Stimulated activated naive CD8-positive, alpha-beta T cell treated with anti-CD3 and anti-CD28 coated beads, Interleukin-15, Interleukin-2, amounts not matched to agents 100 ng/mL and 50 ng/mL, for 24 hours (primary cell): ENCODE measurements at regions not wholly inside any gene's neighbourhood (a gene's known extent, or its start where the extent isn't known, plus 50 kb on each side); places are given as distances from the start of the nearest gene placed in this dataset.
"Not testable (repeated sequence)": the region's sequence is repeated elsewhere in the genome, so short reads cannot be mapped to it uniquely, and the experiment has no call there.

Experiments
- H3K27ac Mint-ChIP-seq: one replicate; pipeline ENCODE4 v1.8.0; 2021; ENCODE audit warnings: mild to moderate bottlenecking, mixed read lengths
- H3K27me3 Mint-ChIP-seq: one replicate; pipeline ENCODE4 v1.8.0; 2021; ENCODE audit warnings: mixed read lengths
- H3K36me3 Mint-ChIP-seq: one replicate; pipeline ENCODE4 v1.8.0; 2021; ENCODE audit warnings: low read depth, mixed read lengths
- H3K4me1 Mint-ChIP-seq: one replicate; pipeline ENCODE4 v1.8.0; 2021; ENCODE audit warnings: low read depth, mixed read lengths
- H3K4me3 Mint-ChIP-seq: one replicate; pipeline ENCODE4 v1.8.0; 2021; ENCODE audit warnings: mild to moderate bottlenecking, mixed read lengths
- H3K9me3 Mint-ChIP-seq: one replicate; pipeline ENCODE4 v1.8.0; 2021; ENCODE audit warnings: mixed read lengths

DNA sequence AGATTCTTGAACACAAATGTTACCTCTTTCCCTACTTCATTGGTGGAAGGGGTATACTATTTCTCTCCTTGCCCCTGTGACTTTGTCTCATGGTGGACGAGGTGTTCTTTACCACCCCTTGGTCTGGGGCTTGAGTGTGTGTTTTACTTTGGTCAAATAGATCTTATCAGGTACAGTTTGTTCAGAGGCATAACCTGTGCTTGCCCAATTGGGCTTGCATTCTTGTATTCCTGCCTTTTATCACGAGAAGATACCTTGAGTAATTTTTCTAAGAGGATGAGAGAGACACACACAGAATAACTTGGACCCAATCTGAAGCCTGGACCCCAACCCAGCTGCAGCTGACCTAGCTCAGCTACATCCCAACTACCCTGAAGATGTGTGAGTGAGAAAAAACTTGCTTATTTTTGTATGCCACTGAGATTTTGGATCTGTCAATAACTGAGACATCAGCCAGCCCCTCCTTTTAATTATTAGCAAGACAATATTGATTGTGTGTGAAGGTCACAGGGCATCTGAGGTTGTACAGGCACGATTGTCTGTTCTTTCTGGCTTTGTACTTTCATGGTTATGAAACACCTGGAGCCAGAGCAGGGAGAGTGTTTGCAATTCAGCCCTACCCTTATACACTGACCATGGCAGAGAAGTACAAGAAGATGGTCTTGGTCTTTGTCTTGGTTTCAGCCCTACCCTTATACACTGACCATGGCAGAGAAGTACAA lies 204.7 kb upstream of the SLC35B3 start:
- Mint-ChIP-seq H3K9me3 (peaks cover 12% of the 10 kb centered on the region), H3K27me3 (no peaks in the 10 kb centered on the region), H3K36me3 (no peaks in the 10 kb centered on the region), H3K4me3 (no peak overlapping the region), H3K4me1 (no peaks in the 10 kb centered on the region), H3K27ac (no peak overlapping the region)

DNA sequence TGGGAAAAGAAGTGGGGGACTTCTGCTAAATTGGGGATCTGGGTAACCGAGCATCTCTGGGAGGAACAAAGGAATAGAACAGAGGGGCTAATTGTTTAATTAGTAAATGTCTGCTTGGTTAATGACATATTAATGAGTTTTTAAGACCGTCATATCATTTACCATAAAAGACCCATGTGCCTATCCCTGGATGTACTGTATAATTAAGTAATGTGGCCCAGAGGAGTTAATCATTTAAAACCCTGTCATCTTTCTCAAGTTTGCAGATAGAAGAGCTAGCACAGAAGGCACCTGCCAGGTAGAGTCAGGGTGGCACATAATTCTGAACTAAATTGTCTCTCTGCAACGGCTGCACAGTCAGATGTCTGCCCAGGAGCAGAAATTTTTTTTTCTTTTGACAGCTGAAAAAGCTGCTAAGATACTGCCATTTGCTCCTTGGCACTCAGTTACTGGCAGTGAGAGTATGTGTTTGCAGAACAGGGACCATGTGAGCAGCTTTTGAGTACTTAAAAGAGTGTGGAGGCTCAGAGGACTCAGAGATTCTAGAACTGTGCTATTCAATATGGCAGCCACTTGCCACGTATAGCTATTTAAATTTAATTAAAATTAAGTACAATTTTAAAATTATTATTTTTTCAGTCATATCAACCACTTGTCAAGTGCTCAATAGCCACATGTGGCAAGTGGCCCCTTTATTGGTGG lies 202.7 kb upstream of the SLC35B3 start:
- Mint-ChIP-seq H3K4me3 (no peak overlapping the region), H3K27ac (no peak overlapping the region), H3K9me3 (peaks cover 5% of the 10 kb centered on the region), H3K27me3 (no peaks in the 10 kb centered on the region), H3K36me3 (no peaks in the 10 kb centered on the region), H3K4me1 (no peaks in the 10 kb centered on the region)

DNA sequence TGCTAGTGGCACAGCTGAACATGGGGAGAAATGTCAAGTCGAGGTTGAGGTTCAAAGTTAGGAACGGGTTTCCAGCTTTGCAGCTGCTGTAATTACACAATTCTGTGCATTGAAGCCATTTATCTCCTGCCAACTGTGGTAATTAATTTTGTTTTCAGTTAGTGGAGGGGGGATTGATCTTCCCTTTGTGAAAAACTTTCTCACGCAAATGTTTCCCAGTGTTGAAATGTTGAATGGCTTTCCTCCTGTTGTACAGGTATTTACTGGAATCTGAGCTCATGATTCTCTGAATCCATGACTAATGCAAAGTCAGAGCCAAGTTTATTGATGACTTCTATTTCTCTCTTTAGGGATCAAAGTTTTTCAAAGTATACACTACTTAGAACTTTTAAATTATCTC lies 198.4 kb upstream of the SLC35B3 start:
- Mint-ChIP-seq H3K27ac (no peak overlapping the region), H3K36me3 (no peaks in the 10 kb centered on the region), H3K4me1 (no peaks in the 10 kb centered on the region), H3K27me3 (no peaks in the 10 kb centered on the region), H3K9me3 (no peaks in the 10 kb centered on the region), H3K4me3 (no peak overlapping the region)

DNA sequence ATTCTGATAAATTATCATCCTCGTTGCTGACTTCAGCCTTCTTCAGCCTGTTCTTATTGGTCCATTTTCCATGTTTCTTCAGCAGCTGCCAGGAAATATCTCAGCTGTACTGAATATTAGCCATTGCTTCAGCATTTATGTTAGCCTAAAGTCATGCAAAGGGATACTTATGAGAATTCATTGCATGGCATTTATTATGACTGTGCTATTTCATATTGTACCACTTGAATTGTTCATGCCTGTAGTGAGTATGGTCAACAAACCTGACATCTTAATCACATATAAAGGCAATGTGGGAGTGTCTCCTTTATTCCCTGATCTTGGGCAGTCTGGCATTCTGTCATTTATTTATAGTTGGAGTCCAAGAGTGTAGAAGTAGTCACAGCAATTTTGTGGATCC lies 193.4 kb upstream of the SLC35B3 start:
- no peaks in the 10 kb centered on the region for H3K4me1 Mint-ChIP-seq
- H3K9me3 Mint-ChIP-seq = no peaks in the 10 kb centered on the region
- no peaks in the 10 kb centered on the region for H3K36me3 Mint-ChIP-seq
- H3K4me3 Mint-ChIP-seq = no peak overlapping the region
- H3K27ac Mint-ChIP-seq = no peak overlapping the region
- no peaks in the 10 kb centered on the region for H3K27me3 Mint-ChIP-seq

DNA sequence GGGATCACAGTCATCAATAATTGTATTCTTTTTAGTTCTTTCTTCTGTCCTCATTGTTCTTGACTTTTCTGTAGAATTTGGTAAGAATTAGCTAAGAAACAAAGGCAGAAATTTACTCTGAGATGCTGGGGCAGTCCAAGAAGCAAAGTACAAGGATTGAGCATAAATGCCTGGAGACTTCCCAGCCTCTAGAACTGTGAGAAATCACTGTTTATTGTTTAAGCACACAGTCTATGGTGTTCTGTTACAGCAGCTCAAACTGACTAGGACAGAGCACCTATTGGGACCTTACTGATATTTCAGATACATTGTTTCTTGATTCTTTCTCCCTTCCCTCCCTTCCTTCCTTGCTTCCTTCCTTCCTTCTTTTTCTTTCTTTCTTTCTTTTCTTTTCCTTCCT lies 192.7 kb upstream of the SLC35B3 start:
- Mint-ChIP-seq H3K4me1 (no peaks in the 10 kb centered on the region), H3K4me3 (no peak overlapping the region), H3K27me3 (no peaks in the 10 kb centered on the region), H3K27ac (no peak overlapping the region), H3K9me3 (no peaks in the 10 kb centered on the region), H3K36me3 (no peaks in the 10 kb centered on the region)

DNA sequence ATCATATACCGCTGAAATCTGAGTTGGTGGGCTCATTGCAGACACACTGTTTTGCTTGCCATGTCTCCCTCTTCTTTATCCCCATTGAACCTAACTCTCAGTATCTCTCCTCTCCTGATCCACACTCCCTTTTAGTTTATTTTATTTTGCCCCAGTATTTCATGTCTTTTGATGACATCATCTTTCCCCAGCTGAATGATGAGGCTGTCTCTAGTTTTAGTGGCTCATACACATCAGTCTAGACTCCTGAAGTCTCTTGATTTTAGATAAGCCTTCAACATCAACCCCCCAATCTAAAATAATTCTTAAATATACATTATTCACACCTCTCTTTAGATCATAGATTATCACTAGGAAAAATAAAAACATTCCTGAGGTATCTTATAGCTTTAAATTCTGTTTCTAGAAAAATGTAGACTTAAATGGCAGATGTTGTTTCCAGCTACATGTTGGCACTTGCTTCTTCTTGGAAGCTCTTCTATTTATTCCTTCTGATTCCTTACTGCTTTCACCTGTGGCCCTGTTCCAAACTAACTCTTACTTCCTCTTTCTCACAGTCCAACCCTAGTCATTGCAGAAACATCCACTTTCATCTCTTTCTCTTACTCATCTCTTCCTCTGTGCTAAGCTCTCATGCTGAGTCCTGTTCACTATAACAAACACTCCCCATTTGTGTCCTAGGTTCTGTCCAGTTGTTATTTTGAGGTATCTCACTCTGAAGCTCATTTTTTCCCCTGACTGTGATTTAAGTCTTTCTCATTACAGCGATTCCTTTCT lies 191.9 kb upstream of the SLC35B3 start:
- no peak overlapping the region for H3K27ac Mint-ChIP-seq
- H3K27me3 Mint-ChIP-seq = no peaks in the 10 kb centered on the region
- H3K4me3 Mint-ChIP-seq = no peak overlapping the region
- no peaks in the 10 kb centered on the region for H3K9me3 Mint-ChIP-seq
- no peaks in the 10 kb centered on the region for H3K4me1 Mint-ChIP-seq
- H3K36me3 Mint-ChIP-seq = no peaks in the 10 kb centered on the region

DNA sequence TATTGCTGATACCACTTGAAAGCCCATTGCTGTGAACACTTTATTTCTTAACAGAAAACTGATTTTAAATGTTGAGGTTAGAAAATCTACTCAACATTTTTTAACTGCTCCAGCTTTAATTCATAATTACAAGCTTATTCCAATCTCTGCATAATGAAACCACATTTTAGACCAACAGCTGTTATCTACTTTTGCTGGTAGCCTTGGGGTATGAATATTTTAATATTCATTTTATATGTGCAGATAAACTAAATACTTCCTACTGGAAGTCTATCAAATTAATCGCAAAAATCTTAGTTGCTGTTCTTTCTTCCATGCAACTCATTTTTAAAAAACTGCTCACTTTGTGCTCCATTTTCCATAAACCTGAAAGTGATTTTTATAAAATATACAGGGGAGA lies 189.3 kb upstream of the SLC35B3 start:
- Mint-ChIP-seq H3K4me3 (no peak overlapping the region), H3K27me3 (no peaks in the 10 kb centered on the region), H3K36me3 (no peaks in the 10 kb centered on the region), H3K9me3 (no peaks in the 10 kb centered on the region), H3K27ac (no peak overlapping the region), H3K4me1 (no peaks in the 10 kb centered on the region)

DNA sequence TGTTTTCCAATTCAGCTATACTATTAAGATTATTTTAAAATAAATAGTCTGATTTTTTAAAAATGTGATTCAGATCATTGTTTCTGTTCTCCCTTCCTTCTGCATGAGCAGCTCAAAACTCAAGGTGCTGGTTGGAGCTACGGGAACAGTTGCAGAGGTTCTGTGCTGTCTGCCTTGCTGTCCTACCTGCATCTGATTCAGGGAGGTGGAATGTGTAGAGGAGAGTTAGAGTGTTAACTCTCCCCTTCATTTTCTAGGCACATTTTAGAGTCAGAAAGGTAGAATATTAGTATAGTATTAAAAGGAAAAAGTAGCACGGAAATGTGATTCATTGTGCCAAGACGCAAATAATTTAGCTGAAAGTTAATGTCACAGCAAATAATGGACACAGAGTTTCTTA lies 188.1 kb upstream of the SLC35B3 start:
- no peaks in the 10 kb centered on the region for H3K36me3 Mint-ChIP-seq
- H3K4me1 Mint-ChIP-seq = no peaks in the 10 kb centered on the region
- H3K27ac Mint-ChIP-seq = no peak overlapping the region
- no peaks in the 10 kb centered on the region for H3K27me3 Mint-ChIP-seq
- H3K4me3 Mint-ChIP-seq = no peak overlapping the region
- no peaks in the 10 kb centered on the region for H3K9me3 Mint-ChIP-seq

DNA sequence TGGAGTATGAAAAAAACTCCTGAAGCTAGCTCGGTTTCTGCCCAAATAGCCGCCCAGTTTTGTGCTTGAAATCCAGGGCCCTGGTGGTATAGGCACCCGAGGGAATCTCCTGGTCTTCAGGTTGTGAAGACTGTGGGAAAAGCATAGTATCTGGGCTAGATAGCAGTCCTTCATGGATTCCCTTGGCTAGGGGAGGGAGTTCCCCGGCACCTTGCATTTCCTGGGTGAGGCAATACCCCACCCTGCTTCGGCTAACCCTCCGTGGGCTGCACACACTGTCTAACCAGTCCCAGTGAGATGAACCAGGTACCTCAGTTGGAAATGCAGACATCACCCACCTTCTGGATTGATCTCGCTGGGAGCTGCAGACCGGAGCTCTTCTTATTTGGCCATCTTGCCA lies 184.5 kb upstream of the SLC35B3 start:
- no peaks in the 10 kb centered on the region for H3K27me3 Mint-ChIP-seq

DNA sequence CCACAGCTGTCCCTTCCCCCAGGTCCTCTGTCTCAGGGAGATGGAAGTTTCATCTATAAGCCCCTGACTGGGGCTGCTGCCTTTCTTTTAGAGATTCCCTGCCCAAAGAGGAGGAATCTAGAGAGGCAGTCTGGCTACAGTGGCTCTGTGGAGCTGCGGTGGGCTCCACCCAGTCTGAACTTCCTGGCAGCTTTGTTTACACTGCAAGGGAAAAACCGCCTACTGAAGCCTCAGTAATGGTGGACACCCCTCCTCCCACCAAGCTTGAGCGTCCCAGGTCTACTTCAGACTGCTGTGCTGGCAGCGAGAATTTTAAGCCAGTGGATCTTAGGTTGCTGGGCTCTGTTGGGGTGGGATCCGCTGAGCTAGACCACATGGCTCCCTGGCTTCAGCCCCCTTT lies 184.1 kb upstream of the SLC35B3 start:
- not testable (repeated sequence) for H3K27me3 Mint-ChIP-seq, H3K9me3 Mint-ChIP-seq, H3K4me1 Mint-ChIP-seq, H3K36me3 Mint-ChIP-seq, H3K4me3 Mint-ChIP-seq, H3K27ac Mint-ChIP-seq

More for the DNA sequence above, 184.5 kb upstream of the SLC35B3 start:
- peaks cover 4% of the 10 kb centered on the region for H3K9me3 Mint-ChIP-seq
- H3K27ac Mint-ChIP-seq = no peak overlapping the region
- H3K36me3 Mint-ChIP-seq = no peaks in the 10 kb centered on the region
- no peak overlapping the region for H3K4me3 Mint-ChIP-seq
- H3K4me1 Mint-ChIP-seq = no peaks in the 10 kb centered on the region

DNA sequence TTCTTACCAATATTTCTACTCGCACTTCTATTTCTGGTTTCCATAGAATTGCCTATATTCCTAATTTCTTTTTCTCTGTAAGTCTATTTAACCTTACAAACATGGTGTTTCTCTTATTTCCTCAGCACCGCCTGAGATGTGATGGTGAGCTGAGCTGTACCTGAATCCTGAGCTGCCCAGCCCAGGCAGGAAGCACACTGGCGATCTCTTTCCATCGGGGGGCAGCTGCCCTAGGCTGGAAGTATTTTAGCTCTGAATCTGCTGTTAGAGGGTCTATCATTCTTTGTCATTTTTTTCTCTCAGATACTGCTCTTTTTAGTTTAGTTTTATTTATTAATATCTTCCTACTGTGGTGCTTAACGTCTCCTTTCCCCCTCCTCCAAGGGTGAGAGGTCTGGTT lies 173.4 kb upstream of the SLC35B3 start:
- Mint-ChIP-seq H3K27me3 (no peaks in the 10 kb centered on the region), H3K9me3 (peaks cover 6% of the 10 kb centered on the region), H3K27ac (no peak overlapping the region), H3K4me3 (no peak overlapping the region), H3K4me1 (no peaks in the 10 kb centered on the region), H3K36me3 (no peaks in the 10 kb centered on the region)

DNA sequence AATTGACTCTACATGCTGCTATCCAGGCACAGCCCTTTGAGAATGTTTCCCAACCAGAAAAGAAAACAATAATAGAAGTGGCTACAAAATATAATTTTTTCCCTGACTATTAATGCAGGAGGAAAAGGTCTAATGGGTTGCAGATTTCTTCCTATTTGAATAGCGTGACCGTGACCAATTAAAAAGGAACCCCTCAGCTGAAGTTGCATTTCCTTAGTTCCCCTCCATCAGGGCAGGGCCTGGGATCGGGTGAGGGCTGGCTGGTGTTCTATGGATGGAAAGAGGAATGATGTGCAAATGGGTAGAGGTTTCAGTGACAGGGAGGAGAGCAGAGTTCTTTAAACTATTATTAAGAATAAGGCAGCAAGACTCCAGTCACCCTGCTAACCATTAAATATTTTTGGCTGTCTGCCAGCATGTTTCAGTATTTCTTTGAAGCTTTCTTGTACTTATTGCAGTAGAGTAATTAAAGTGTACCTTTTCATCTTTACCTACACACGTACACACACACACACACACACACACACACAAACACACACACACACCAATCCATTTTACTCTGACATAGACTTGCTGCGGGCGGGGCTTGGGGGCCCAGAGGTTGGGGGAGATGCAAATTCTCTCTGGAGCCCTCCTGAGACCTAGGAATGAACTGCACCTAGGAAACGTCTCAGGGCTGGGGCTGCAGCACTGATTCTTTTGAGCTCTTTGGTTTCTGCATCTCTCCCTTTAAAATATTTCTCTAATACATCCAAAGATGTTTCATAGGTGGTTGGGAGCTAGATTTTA lies 154.8 kb upstream of the SLC35B3 start:
- no peaks in the 10 kb centered on the region for H3K27me3 Mint-ChIP-seq
- H3K27ac Mint-ChIP-seq = no peak overlapping the region
- H3K9me3 Mint-ChIP-seq = peaks cover 10% of the 10 kb centered on the region

DNA sequence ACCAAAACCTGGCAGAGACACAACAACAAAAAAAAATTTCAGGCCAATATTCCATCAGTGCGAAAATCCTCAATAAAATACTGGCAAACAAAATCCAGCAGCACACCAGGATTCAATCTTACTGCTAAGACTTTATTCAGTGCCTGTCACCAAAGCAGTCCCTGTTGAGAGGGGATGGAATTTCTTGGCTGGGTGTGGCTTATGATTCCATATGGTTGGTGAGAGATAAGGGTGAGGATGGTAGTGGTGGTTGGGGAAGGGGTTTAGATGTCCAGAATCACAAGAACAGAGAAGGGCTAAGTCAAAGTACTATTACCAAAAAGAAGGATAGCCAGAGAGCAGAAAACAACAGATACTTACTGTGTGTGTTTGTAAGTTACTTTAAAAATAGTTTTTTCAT lies 152.8 kb upstream of the SLC35B3 start:
- H3K27me3 Mint-ChIP-seq = no peaks in the 10 kb centered on the region
- H3K27ac Mint-ChIP-seq = no peak overlapping the region
- H3K9me3 Mint-ChIP-seq = peaks cover 7% of the 10 kb centered on the region

More for the DNA sequence above, 154.8 kb upstream of the SLC35B3 start:
- Mint-ChIP-seq H3K4me3 (no peak overlapping the region), H3K36me3 (no peaks in the 10 kb centered on the region), H3K4me1 (no peaks in the 10 kb centered on the region)

DNA sequence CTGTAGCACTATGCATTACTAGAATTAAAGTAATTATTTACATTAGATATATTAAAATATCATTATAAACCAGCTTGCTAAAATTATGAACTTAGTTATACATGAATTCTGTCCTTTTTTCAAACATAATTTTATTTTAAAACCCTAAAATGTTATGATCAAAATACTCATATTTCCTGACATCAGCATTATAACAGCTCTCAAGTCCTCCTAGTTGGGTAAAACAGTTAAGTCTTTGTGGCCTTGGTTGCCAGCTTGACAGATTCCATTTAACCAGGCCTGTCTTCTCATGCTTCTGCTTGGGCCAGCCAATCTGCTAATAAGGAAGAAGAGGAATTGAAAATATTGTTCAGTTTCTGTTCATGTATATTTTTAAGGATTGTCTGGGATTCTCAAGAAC lies 147.9 kb upstream of the SLC35B3 start:
- Mint-ChIP-seq H3K27ac (no peak overlapping the region), H3K4me3 (no peak overlapping the region), H3K9me3 (no peaks in the 10 kb centered on the region), H3K4me1 (no peaks in the 10 kb centered on the region), H3K36me3 (no peaks in the 10 kb centered on the region), H3K27me3 (no peaks in the 10 kb centered on the region)

More for the DNA sequence above, 152.8 kb upstream of the SLC35B3 start:
- H3K4me3 Mint-ChIP-seq = no peak overlapping the region
- no peaks in the 10 kb centered on the region for H3K36me3 Mint-ChIP-seq
- no peaks in the 10 kb centered on the region for H3K4me1 Mint-ChIP-seq

DNA sequence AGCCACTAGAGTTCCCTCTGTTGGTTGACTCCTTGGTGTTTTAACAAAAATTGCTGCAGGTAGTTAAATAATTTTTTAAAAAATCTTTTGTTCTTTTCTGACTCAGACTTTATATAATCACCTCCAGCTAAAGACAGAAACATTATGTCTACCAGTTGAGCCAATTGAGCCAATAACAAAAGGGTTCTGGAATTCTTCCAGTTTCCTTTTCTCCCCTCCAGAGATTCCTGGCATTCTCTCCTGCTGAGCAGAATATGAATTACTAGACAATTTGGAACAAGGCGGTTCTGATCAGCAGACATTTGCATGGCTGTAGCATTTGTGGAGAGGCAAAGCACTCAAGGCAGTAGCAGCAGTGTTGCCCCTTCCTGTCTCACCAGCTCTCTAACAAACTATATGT lies 144.0 kb upstream of the SLC35B3 start:
- Mint-ChIP-seq H3K4me1 (no peaks in the 10 kb centered on the region), H3K27ac (no peak overlapping the region), H3K4me3 (no peak overlapping the region), H3K9me3 (no peaks in the 10 kb centered on the region), H3K36me3 (no peaks in the 10 kb centered on the region), H3K27me3 (no peaks in the 10 kb centered on the region)
